OCI-LY7 (cell line): ENCODE measurements at regions not wholly inside any gene's neighbourhood (a gene's known extent, or its start where the extent isn't known, plus 50 kb on each side); places are given as distances from the start of the nearest gene placed in this dataset.

Source experiments
- BruUV-seq: library from RNA; stranded (reverse); fragments of 400-500 nt; replicated peaks from 2 replicates; lab custom pipeline; 2021; lab: Mats Ljungman, UMichigan
- CTCF ChIA-PET: fragments of 300-600 bp; sonication (Branson Sonifier 250); formaldehyde crosslinking; loops from one replicate; lab custom pipeline; 2022; ENCODE audit warnings: antibody characterized with exemption; ENCODE audit not compliant: unreplicated experiment; lab: Charles Lee
- POLR2A ChIA-PET: fragments of 300-600 bp; sonication (Branson Sonifier 250); formaldehyde crosslinking; loops from one replicate; lab custom pipeline; 2022; ENCODE audit warnings: antibody characterized with exemption; lab: Charles Lee
- DNase-seq: peaks from one replicate; pipeline ENCODE4 v3.0.0-alpha.2; 2015; ENCODE audit warnings: low spot score
- H2AFZ ChIP-seq: fragments of 200-600 bp; sonication (generic), shearing (Covaris generic); 2 replicates; pipeline ENCODE4 v1.6.1; 2014; ENCODE audit warnings: mild to moderate bottlenecking, antibody characterized with exemption, low read length, moderate library complexity
- H3K27ac ChIP-seq: fragments of 200-600 bp; sonication (generic); 2 replicates; pipeline ENCODE4 v1.5.1; 2014; ENCODE audit warnings: mixed run types, low read depth, mild to moderate bottlenecking, moderate library complexity, low read length, inconsistent platforms; ENCODE audit not compliant: poor library complexity, severe bottlenecking
- H3K36me3 ChIP-seq: fragments of 200-600 bp; sonication (generic); 2 replicates; pipeline ENCODE4 v1.6.1; 2014; ENCODE audit warnings: mild to moderate bottlenecking, antibody characterized with exemption, low read length, moderate library complexity, mixed read lengths; ENCODE audit not compliant: insufficient read depth
- H3K4me1 ChIP-seq: fragments of 200-600 bp; sonication (generic); 2 replicates; pipeline ENCODE4 v1.5.1; 2014; ENCODE audit warnings: mild to moderate bottlenecking, low read length; ENCODE audit not compliant: insufficient read depth, poor library complexity, severe bottlenecking
- H3K4me2 ChIP-seq: fragments of 200-600 bp; sonication (generic); 2 replicates; pipeline ENCODE4 v1.6.1; 2014; ENCODE audit warnings: mild to moderate bottlenecking, low read length
- H3K4me3 ChIP-seq: fragments of 200-600 bp; sonication (generic); 2 replicates; pipeline ENCODE4 v1.5.1; 2014; ENCODE audit warnings: mild to moderate bottlenecking, low read depth, low read length; ENCODE audit not compliant: poor library complexity, severe bottlenecking
- H3K79me2 ChIP-seq: fragments of 200-600 bp; sonication (generic); 2 replicates; pipeline ENCODE4 v1.6.1; 2016; ENCODE audit warnings: low read depth, mild to moderate bottlenecking, low read length, moderate library complexity, mixed read lengths; ENCODE audit not compliant: insufficient read depth
- H3K9me2 ChIP-seq: fragments of 200-600 bp; sonication (generic); 2 replicates; pipeline ENCODE4 v1.6.1; 2016; ENCODE audit warnings: mild to moderate bottlenecking, low read length, mixed read lengths; ENCODE audit not compliant: insufficient read depth
- H3K9me3 ChIP-seq: fragments of 200-600 bp; sonication (generic); 2 replicates; pipeline ENCODE4 v1.6.1; 2014; ENCODE audit warnings: mild to moderate bottlenecking, mixed run types, low read length, mixed read lengths
- H4K20me1 ChIP-seq: fragments of 200-600 bp; sonication (generic); 2 replicates; pipeline ENCODE4 v1.6.1; 2014; ENCODE audit warnings: mild to moderate bottlenecking, antibody characterized with exemption, low read length, moderate library complexity, mixed read lengths; ENCODE audit not compliant: insufficient read depth
- CTCF ChIP-seq: fragments of 200-600 bp; sonication (generic); conservative IDR thresholded peaks from 2 replicates; pipeline ENCODE4 v1.5.1; 2014; ENCODE audit warnings: mild to moderate bottlenecking, antibody characterized with exemption, low read length, moderate library complexity, mixed read lengths
- EZH2phosphoT487 ChIP-seq: fragments of 200-600 bp; sonication (generic); IDR thresholded peaks from 2 replicates; pipeline ENCODE4 v1.6.1; 2018; ENCODE audit warnings: low read depth, borderline replicate concordance, mild to moderate bottlenecking, mixed run types, antibody characterized with exemption, low read length, moderate library complexity, mixed read lengths
- intact Hi-C: fragments of 100-400 bp; cut with micrococcal nuclease; formaldehyde crosslinking; loops from one replicate; pipeline ENCODE4 v1.10.0; 2022; ENCODE audit not compliant: unreplicated experiment

GRCh38 chr7:85850381-85850780 is 663.5 kb upstream of the SEMA3D start:
- intact Hi-C loops, result loop anchor here (10.0 kb wide), 1 partner anchor 806 kb away; no protein-coding TSS in a partner anchor
- H4K20me1 ChIP-seq, result no peaks in the 10 kb centered on the region
- POLR2A ChIA-PET, result interaction anchor here (0.6 to 0.9 kb wide), 2 partner anchors 11 kb away, joined by 3 to 4 read pairs; no protein-coding TSS in a partner anchor
- no peak overlapping the region for H3K27ac ChIP-seq
- no peaks in the 10 kb centered on the region for H3K9me2 ChIP-seq
- DNase-seq, result no peak
- no peak overlapping the region for H2AFZ ChIP-seq
- CTCF ChIA-PET, result no interaction called here
- no peaks in the 10 kb centered on the region for H3K4me1 ChIP-seq
- no peak overlapping the region for H3K4me3 ChIP-seq
- H3K9me3 ChIP-seq, result no peaks in the 10 kb centered on the region
- no peaks in the 10 kb centered on the region for H3K79me2 ChIP-seq
- TF ChIP-seq EZH2phosphoT487 (no peak), CTCF (no peak)
- BruUV-seq, result no TSS peak
- no peaks in the 10 kb centered on the region for H3K36me3 ChIP-seq
- H3K4me2 ChIP-seq, result no peak overlapping the region

GRCh38 chr7:85840554-85840953 is 653.7 kb upstream of the SEMA3D start:
- Histone ChIP-seq H3K9me3 (no peaks in the 10 kb centered on the region), H2AFZ (no peak overlapping the region), H3K36me3 (no peaks in the 10 kb centered on the region), H3K27ac (no peak overlapping the region), H3K4me3 (no peak overlapping the region), H3K4me2 (no peak overlapping the region), H3K4me1 (no peaks in the 10 kb centered on the region), H3K79me2 (no peaks in the 10 kb centered on the region), H3K9me2 (no peaks in the 10 kb centered on the region), H4K20me1 (no peaks in the 10 kb centered on the region)
- POLR2A ChIA-PET, result interaction anchor here (0.7 kb wide), 1 partner anchor 743 kb away, joined by 3 read pairs; no protein-coding TSS in a partner anchor
- no peak for TF ChIP-seq EZH2phosphoT487
- no TSS peak for BruUV-seq
- no peak for DNase-seq
- intact Hi-C loops, result no loop called here
- CTCF ChIA-PET, result no interaction called here

GRCh38 chr7:85833066-85833465 is 646.2 kb upstream of the SEMA3D start:
- Histone ChIP-seq H3K9me2 (no peaks in the 10 kb centered on the region), H3K9me3 (no peaks in the 10 kb centered on the region), H4K20me1 (no peaks in the 10 kb centered on the region), H3K27ac (no peak overlapping the region), H3K4me2 (no peak overlapping the region), H2AFZ (no peak overlapping the region), H3K4me1 (no peaks in the 10 kb centered on the region), H3K36me3 (no peaks in the 10 kb centered on the region), H3K79me2 (no peaks in the 10 kb centered on the region), H3K4me3 (no peak overlapping the region)
- ChIA-PET CTCF (no interaction called here), POLR2A (no interaction called here)
- no TSS peak for BruUV-seq
- no peak for DNase-seq
- TF ChIP-seq CTCF (no peak), EZH2phosphoT487 (no peak)
- intact Hi-C loops, result no loop called here
